Lung (tissue), 11 donors: ENCODE measurements at regions not wholly inside any gene's neighbourhood (a gene's known extent, or its start where the extent isn't known, plus 50 kb on each side); places are given as distances from the start of the nearest gene placed in this dataset.

Experiments used
- ATAC-seq: fragments of 200-7000 bp; cut with Tn5 transposase; one replicate; pipeline ENCODE4 v1.9.1; 2020; ENCODE audit warnings: moderate number of reproducible peaks; ENCODE audit not compliant: insufficient read depth, low FRiP score
- DNase-seq, 3 donors: peaks; one replicate each; pipeline ENCODE4 v3.0.0-alpha.2; 2013 to 2017
- H3K27ac ChIP-seq, 2 donors: one replicate each; pipeline ENCODE4 v1.5.1; 2013; ENCODE audit warnings: mild to moderate bottlenecking in 2 of 2, moderate library complexity in 2 of 2, control low read depth in 1 of 2, inconsistent platforms in 1 of 2, low read depth in 1 of 2, low read length in 1 of 2
- H3K27me3 ChIP-seq, 3 donors: one replicate each; pipeline ENCODE4 v1.5.1; 2013; ENCODE audit warnings: low read length in 2 of 3; ENCODE audit not compliant: control insufficient read depth in 3 of 3, insufficient read depth in 3 of 3
- H3K36me3 ChIP-seq, 4 donors: one replicate each; pipeline ENCODE4 v1.5.1; 2013; ENCODE audit warnings: low read length in 4 of 4, mild to moderate bottlenecking in 1 of 4, moderate library complexity in 1 of 4; ENCODE audit not compliant: control insufficient read depth in 4 of 4, insufficient read depth in 4 of 4
- H3K4me1 ChIP-seq, 5 donors: one replicate each; pipeline ENCODE4 v1.5.1; 2013; ENCODE audit warnings: low read length in 5 of 5, mild to moderate bottlenecking in 2 of 5, moderate library complexity in 1 of 5; ENCODE audit not compliant: control insufficient read depth in 5 of 5, insufficient read depth in 5 of 5
- H3K4me3 ChIP-seq: one replicate; pipeline ENCODE4 v1.5.1; 2013; ENCODE audit warnings: mild to moderate bottlenecking, control low read depth, moderate library complexity
- H3K9ac ChIP-seq, 2 donors: one replicate each; pipeline ENCODE4 v1.5.1; 2013; ENCODE audit warnings: low read length in 2 of 2, control low read depth in 1 of 2; ENCODE audit not compliant: insufficient read depth in 1 of 2
- H3K9me3 ChIP-seq, 4 donors: one replicate each; pipeline ENCODE4 v1.5.1; 2013; ENCODE audit warnings: low read length in 3 of 4, mild to moderate bottlenecking in 1 of 4, moderate library complexity in 1 of 4; ENCODE audit not compliant: control insufficient read depth in 4 of 4, insufficient read depth in 3 of 4
- CTCF ChIP-seq: IDR thresholded peaks from 2 replicates; pipeline ENCODE4 v1.5.1; 2012; ENCODE audit warnings: mild to moderate bottlenecking; ENCODE audit errors: control extremely low read depth, extremely low read depth
- WGBS, 2 donors: extraction: QIAGEN DNeasy Blood & Tissue Kit; methylation state at CpG; one replicate each; pipeline ENCODE4 v1.1.7; 2013; 5-methylcytosine and 5-hydroxymethylcytosine counted together
- donor health status: control.
- donor health status: control.
- donor health status: Bipolar disorder and iron deficiency.
- donor health status: healthy.
- donor health status: DM: yes; HTN: yes; CAD: no.

GRCh38 chr2:60321816-60322215 is 231.6 kb downstream of the BCL11A start:
- Histone ChIP-seq H3K9ac (no peak overlapping the region), H3K36me3 (no peaks in the 10 kb centered on the region), H3K27ac (no peak overlapping the region), H3K4me1 (peaks cover 0 to 12% (median 0%) of the 10 kb centered on the region in 5 donors), H3K4me3 (no peak overlapping the region), H3K27me3 (peaks cover 0 to 2% (median 0%) of the 10 kb centered on the region in 3 donors), H3K9me3 (peaks cover 0 to 6% (median 2%) of the 10 kb centered on the region in 4 donors)
- no peak for TF ChIP-seq CTCF
- ATAC-seq (no peak), DNase-seq (no peak)
- WGBS, 2 donors = 91% methylated on average over 14 of the region's 14 CpGs

GRCh38 chr2:60320724-60321123 is 232.7 kb downstream of the BCL11A start:
- peaks cover 0 to 12% (median 0%) of the 10 kb centered on the region in 5 donors for H3K4me1 ChIP-seq
- H3K27me3 ChIP-seq = peaks cover 0 to 3% (median 0%) of the 10 kb centered on the region in 3 donors
- WGBS, 2 donors = 85 to 88% methylated on average over 5 of the region's 5 CpGs
- H3K27ac ChIP-seq = no peak overlapping the region
- no peak overlapping the region for H3K9ac ChIP-seq
- ATAC-seq (no peak), DNase-seq (no peak)
- peaks cover 0 to 4% (median 0%) of the 10 kb centered on the region in 4 donors for H3K9me3 ChIP-seq
- H3K36me3 ChIP-seq = no peaks in the 10 kb centered on the region
- no peak overlapping the region for H3K4me3 ChIP-seq
- TF ChIP-seq CTCF = no peak

GRCh38 chr2:60319031-60319547 is 234.4 kb downstream of the BCL11A start:
- WGBS, 2 donors = 81 to 85% methylated on average over 3 of the region's 3 CpGs

More at GRCh38 chr2:60319031-60319547, 234.4 kb downstream of the BCL11A start:
- Histone ChIP-seq H3K36me3 (no peaks in the 10 kb centered on the region), H3K4me1 (peaks cover 0 to 12% (median 0%) of the 10 kb centered on the region in 5 donors), H3K9ac (no peak overlapping the region), H3K27me3 (peaks cover 0 to 4% (median 0%) of the 10 kb centered on the region in 3 donors), H3K4me3 (no peak overlapping the region), H3K9me3 (peaks cover 0 to 2% (median 0%) of the 10 kb centered on the region in 4 donors), H3K27ac (no peak overlapping the region)
- no peak for DNase-seq
- ATAC-seq = no peak
- TF ChIP-seq CTCF = no peak
